ENCODE measurements at regions not wholly inside any gene's neighbourhood (a gene's known extent, or its start where the extent isn't known, plus 50 kb on each side); places are given as distances from the start of the nearest gene placed in this dataset.
"Not testable (repeated sequence)": the region's sequence is repeated elsewhere in the genome, so short reads cannot be mapped to it uniquely, and the experiment has no call there.

- DNase-seq (ENCODE audit: low read depth), result no peak
- no peak overlapping the region for H3K4me3 ChIP-seq (ENCODE audit: low read depth, low read length)
Observed at GRCh38 chr11:44383246-44383645, 73.3 kb upstream of the ALX4 start.

- H3K4me3 ChIP-seq (ENCODE audit: low read depth, low read length), result no peak overlapping the region
Observed at GRCh38 chr11:44387415-44387814, 77.5 kb upstream of the ALX4 start.

DNA sequence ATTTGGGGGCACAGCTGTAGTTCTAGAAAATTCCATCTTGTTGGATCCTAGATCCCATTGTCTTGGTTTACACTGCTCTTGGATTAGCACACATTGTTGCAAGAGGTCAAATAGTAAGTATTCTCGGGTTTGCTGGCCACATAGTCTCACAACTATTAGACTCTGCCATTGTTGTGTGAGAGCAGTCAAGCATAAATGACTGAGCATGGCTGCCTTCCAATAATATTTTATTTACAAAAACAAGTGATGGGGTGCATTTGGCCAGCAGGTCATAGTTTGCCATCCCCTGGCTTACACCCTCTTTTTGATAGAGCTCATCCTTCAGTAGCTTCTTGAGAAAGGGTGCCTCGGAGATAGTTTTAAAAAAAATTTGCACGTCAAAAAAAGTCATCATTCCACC, 77.9 kb upstream of the ALX4 start:
- no peak for DNase-seq (ENCODE audit: low read depth)

More at GRCh38 chr11:44387415-44387814, 77.5 kb upstream of the ALX4 start:
- no peak for DNase-seq (ENCODE audit: low read depth)

GRCh38 chr11:44388828-44389657, 79.1 kb upstream of the ALX4 start:
- no peak overlapping the region for H3K4me3 ChIP-seq (ENCODE audit: low read depth, low read length)
- DNase-seq (ENCODE audit: low read depth), result no peak

More for the DNA sequence above, 77.9 kb upstream of the ALX4 start:
- no peak overlapping the region for H3K4me3 ChIP-seq (ENCODE audit: low read depth, low read length)

DNA sequence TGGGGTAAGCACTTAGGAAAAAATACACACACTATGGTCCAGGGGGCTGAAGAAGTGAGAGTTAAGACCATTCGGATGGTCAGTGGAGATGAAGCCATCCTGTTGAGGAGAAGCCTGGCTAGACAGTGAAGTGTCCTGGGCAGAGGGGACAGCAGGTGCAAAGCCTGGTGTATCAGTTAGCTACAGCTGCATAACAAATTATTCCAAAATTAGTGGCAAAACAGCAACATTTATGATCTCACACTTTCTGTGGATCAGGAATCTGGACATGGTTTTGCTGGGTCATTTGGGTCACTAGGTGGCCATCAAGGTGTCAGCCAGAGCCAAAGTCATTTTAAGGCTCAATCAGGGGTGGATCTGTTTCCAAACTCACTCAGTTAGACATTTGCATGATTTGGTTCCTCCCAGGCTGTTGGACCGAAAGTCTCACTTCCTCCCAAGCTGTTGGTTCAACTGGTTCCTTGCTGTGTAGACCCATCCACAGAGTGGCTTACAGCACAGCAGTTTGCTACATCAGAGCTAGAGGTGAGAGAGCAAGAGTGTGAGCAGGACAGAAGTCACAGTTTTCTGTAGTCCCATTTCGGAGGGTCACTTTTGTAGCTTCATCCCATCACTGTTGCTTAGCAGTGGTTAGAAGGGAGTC, 80.1 kb upstream of the ALX4 start:
- no peak for DNase-seq (ENCODE audit: low read depth)
- no peak overlapping the region for H3K4me3 ChIP-seq (ENCODE audit: low read depth, low read length)

DNA sequence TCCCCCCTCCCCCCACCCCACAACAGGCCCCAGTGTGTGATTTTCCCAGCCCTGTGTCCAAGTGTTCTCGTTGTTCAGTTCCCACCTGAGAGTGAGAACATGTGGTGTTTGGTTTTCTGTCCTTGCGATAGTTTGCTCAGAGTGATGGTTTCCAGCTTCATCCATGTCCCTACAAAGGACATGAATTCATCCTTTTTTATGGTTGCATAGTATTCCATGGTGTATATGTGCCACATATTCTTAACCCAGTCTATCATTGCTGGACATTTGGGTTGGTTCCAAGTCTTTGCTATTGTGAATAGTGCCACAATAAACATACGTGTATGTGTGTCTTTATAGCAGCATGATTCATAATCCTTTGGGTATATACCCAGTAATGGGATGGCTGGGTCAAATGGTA, 81.1 kb upstream of the ALX4 start:
- H3K4me3 ChIP-seq (ENCODE audit: low read depth, low read length); DNase-seq (ENCODE audit: low read depth): not testable (repeated sequence)

DNA sequence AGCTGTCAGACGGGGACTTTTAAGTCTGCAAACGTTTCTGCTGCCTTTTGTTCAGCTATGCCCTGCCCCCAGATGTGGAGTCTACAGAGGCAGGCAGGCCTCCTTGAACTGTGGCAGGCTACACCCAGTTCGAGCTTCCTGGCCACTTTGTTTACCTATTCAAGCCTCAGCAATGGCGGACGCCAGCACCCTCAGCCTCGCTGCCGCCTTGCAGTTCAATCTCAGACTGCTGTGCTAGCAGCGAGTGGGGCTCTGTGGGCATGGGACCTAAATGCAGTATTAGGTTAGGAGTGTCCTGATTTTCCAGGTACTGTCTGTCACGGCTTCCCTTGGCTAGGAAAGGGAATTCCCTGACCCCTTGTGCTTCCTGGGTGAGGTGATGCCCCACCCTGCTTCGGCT, 86.8 kb upstream of the ALX4 start:
- not testable (repeated sequence) for H3K4me3 ChIP-seq (ENCODE audit: low read depth, low read length); DNase-seq (ENCODE audit: low read depth)

DNA sequence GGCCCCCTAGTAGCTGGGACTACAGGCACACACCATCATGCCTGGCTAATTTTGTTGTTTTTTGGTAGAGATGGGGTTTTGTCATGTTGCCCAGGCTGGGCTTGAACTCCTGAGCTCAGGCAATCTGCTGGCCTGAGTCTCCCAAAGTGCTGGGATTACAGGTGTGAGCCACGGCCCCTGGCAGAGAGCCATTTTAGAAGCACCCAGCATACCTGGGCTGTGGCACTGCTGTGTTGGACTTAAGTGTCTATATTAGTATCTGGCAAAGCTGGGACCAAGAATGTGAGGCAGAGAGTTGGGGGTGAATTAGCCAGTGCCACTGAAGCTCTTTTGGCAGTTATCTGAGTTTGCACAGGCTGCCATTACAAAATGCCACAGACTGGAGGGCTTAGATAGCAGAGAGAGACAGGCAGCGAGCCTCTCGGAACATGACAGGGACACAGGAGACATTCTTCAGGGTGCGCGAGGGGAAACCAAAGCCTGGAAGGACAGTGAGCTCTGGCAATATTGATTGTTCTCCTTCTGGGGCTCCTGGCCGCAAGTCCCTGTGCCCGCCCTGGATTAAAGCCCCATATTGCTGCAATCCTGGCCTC, 87.7 kb upstream of the ALX4 start:
- no peak overlapping the region for H3K4me3 ChIP-seq (ENCODE audit: low read depth, low read length)
- DNase-seq (ENCODE audit: low read depth), result no peak

- no peak for DNase-seq (ENCODE audit: low read depth)
- H3K4me3 ChIP-seq (ENCODE audit: low read depth, low read length), result no peak overlapping the region
Observed at GRCh38 chr11:44398266-44399030, 88.5 kb upstream of the ALX4 start.

DNA sequence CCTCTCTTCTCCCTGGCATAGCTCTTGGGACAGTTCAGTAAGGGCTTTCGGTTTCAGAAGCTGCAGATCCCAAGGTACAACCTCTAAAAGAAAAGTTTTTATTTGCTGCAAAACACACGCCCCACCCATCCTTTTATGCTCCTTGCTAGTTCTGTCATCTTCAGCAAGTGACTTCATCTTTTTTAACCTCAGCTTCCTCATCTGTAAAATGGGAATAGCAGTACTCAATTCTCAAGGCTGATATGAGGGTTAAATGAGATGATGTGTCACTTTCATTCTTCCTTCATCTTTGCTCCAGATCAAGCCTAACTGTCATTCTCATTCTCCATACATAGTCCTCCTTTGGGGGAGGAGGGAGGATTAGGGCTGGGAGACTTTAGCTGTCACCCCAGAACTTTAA, 90.0 kb upstream of the ALX4 start:
- DNase-seq (ENCODE audit: low read depth), result no peak

DNA sequence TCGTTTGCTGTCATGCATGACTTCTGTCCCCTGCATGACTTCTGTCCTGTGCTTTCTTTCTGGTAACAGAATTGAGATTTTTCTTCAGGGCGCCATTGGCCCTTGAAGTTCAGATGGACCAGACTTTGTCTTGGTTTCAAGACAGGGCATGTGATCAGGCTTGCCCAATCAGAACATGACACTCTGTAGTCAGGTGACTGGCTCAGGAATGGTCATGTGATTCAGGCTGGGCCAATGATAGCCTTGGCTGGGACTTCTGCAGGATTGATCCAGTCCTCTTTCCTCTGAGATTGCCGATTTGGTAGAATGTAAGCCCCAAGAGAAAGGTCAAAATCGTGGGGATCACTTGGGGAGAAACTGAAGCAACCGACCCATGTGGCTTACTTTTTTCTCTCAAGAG, 90.5 kb upstream of the ALX4 start:
- no peak for DNase-seq (ENCODE audit: low read depth)
- H3K4me3 ChIP-seq (ENCODE audit: low read depth, low read length), result no peak overlapping the region

More for the DNA sequence above, 90.0 kb upstream of the ALX4 start:
- H3K4me3 ChIP-seq (ENCODE audit: low read depth, low read length), result no peak overlapping the region

GRCh38 chr11:44402466-44403075, 92.6 kb upstream of the ALX4 start:
- no peak overlapping the region for H3K4me3 ChIP-seq (ENCODE audit: low read depth, low read length)
- DNase-seq (ENCODE audit: low read depth), result no peak

DNA sequence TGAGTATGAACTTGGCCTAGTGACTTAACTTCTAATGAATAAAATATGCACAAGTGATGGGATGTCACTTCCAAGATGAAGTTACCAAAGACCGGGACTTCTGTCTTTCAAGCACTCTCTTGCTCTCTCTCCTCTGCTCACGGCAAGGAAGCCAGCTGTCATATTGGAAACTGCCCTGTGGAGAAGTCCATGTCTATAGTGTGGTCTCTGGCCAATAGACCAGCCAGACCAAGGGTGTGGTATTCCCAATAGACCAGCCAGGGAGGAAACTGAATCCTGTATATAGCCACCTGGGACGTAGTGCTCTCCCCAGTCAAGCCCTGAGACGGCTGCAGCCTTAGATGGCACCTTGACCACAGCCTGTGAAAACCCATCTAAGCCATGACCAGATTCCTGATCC, 93.2 kb upstream of the ALX4 start:
- no peak for DNase-seq (ENCODE audit: low read depth)
- H3K4me3 ChIP-seq (ENCODE audit: low read depth, low read length), result no peak overlapping the region

- DNase-seq (ENCODE audit: low read depth), result no peak
- H3K4me3 ChIP-seq (ENCODE audit: low read depth, low read length), result no peak overlapping the region
Observed at GRCh38 chr11:44403587-44404273, 93.8 kb upstream of the ALX4 start.

DNA sequence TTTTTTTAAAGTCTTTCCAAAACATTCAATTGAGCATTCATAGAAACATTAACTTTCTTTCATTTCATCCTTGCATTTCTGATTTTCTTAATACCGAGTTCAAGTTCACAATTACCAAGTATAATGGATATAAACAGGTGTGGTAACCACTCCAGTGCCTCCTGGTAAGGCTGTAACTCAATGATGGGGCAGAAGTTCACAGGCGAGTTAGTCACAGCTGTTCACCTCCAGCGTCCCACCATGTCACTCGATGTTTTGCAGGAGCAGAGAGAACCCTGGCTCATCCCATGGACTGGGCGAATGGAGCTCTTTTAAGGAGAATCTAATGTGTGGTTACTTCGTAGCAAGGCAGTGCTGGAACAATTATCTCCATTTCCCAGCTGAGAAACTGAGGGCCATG, 94.4 kb upstream of the ALX4 start:
- H3K4me3 ChIP-seq (ENCODE audit: low read depth, low read length), result no peak overlapping the region
- no peak for DNase-seq (ENCODE audit: low read depth)

DNA sequence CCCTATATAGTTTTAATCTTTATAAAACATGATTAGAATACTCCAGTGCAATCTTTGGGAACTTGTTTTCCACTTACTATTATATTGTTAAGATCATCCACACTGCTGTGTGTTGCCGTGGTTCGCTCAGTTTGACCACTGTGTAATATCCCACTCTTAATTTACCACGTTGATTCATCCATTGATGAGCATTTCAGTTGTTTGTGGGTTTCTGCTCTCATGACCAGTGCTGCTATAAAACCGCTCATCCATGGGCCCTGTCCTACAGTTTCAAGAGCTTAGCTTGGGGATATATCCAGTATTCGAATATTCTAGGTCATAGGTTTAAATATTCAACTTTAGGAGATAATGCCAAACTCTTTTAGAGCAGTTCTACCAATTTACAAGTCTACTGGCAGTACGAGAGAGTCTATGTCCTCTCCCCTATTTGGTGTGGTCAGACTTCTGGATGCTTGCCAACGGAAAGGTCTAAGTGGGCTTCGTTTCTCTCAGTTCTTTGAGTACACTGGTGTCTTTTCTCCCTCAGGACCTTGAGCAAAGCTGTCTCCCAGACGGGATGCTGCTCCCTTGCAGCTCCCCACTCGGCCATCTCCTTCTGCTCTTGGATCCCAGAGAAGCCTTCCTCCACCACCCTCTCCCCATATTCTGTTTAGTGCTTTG, 94.9 kb upstream of the ALX4 start:
- DNase-seq (ENCODE audit: low read depth), result no peak

DNA sequence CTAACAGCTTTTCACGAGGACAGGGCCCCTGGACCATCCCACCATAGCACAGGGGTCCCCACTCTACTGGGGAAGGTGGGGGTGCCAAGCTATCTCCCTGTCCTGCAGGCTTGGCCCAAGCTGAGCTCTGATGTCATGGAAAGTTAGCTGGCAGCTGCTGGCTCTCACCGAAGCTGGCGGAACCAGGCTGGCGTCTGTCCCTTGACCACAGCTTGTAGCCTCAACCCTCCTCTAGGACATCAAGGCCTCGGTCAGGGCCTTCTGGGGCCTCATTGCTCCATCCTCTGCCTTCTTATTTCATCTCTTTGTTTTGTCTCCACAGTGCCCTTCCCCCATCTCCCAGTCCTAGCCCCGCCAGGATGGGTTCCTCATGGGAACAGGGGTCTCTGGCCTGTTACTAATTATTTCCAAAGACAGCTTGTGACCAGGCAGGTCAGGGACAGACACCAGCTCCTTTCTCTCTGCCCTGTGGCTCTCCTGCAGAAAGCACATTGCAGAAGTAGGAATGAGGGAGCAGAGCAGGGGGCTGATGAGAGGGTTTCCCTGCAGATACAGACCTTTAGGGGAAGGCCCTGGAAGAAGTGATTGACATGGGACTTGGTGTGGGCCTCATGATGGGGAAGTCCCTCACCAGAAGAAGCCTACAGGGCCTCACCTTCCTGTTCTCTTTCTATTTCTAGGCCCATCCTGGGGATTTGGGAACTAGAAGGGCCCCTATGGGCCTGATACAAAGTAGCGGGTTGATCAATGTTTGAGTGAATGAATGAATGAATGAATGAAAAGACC, 97.5 kb upstream of the ALX4 start:
- no peak for DNase-seq (ENCODE audit: low read depth)
- no peak overlapping the region for H3K4me3 ChIP-seq (ENCODE audit: low read depth, low read length)

More for the DNA sequence above, 94.9 kb upstream of the ALX4 start:
- no peak overlapping the region for H3K4me3 ChIP-seq (ENCODE audit: low read depth, low read length)

DNA sequence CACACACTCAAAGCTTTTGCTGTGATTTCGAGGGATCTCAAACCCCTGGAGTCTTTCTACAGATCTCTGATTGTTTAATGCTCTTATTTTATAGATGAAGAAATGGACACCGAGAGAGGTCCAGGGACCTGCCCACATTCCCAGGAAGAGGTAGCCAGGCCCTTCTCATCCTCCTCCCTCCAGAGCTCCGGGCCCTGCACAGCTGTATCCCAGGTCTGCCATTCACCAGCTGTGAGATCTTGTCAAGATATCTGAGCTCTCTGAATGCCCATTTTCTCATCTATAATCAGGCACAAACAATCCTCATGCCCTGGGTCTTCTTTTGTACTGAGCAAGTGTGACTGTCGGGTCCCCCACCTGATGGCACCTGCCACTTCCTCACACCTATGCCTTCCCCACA, 98.2 kb upstream of the ALX4 start:
- no peak overlapping the region for H3K4me3 ChIP-seq (ENCODE audit: low read depth, low read length)
- DNase-seq (ENCODE audit: low read depth), result no peak

Data from skeletal muscle cell (primary cell).